Panc1 (cell line): ENCODE measurements at regions not wholly inside any gene's neighbourhood (a gene's known extent, or its start where the extent isn't known, plus 50 kb on each side); places are given as distances from the start of the nearest gene placed in this dataset.

ENCODE experiments used
- ATAC-seq: fragments of 200-7000 bp; cut with Tn5 transposase; 2 replicates; pipeline ENCODE4 v1.9.1; 2020; ENCODE audit warnings: mild to moderate bottlenecking, moderate library complexity
- BruUV-seq: library from RNA; stranded (reverse); fragments of 400-500 nt; replicated peaks from 2 replicates; lab custom pipeline; 2021; lab: Mats Ljungman, UMichigan
- CTCF ChIA-PET: fragments of 300-600 bp; sonication (Branson Sonifier 250); formaldehyde crosslinking; loops from one replicate; lab custom pipeline; 2022; ENCODE audit warnings: antibody characterized with exemption; lab: Charles Lee
- POLR2A ChIA-PET: fragments of 300-600 bp; sonication (Branson Sonifier 250); formaldehyde crosslinking; loops from one replicate; lab custom pipeline; 2022; ENCODE audit warnings: antibody characterized with exemption; lab: Charles Lee
- DNase-seq: peaks from one replicate; pipeline ENCODE4 v3.0.0-alpha.2; 2010; ENCODE audit warnings: low read depth, low spot score
- H3K27ac ChIP-seq: 2 replicates; pipeline ENCODE4 v1.5.1; 2011; ENCODE audit warnings: mild to moderate bottlenecking, low read length, inconsistent platforms
- H3K27me3 ChIP-seq: fragments of 200-500 bp; sonication (Bioruptor generic); 2 replicates; pipeline ENCODE4 v1.6.0; 2014; ENCODE audit warnings: low read length, inconsistent platforms; ENCODE audit not compliant: control insufficient read depth, insufficient read depth
- H3K36me3 ChIP-seq: fragments of 200-500 bp; sonication (Bioruptor generic); 2 replicates; pipeline ENCODE4 v1.5.1; 2014; ENCODE audit warnings: inconsistent platforms, mild to moderate bottlenecking, low read length, moderate library complexity; ENCODE audit not compliant: control insufficient read depth, insufficient read depth
- H3K4me1 ChIP-seq: 2 replicates; pipeline ENCODE4 v1.5.1; 2011; ENCODE audit warnings: inconsistent platforms, mild to moderate bottlenecking, low read length, moderate library complexity; ENCODE audit not compliant: control insufficient read depth, insufficient read depth
- H3K4me3 ChIP-seq, 2 experiments: 2 replicates each; pipeline ENCODE4 v1.5.1; 2011 to 2012; ENCODE audit warnings: low read depth in 2 of 2, low read length in 2 of 2, mild to moderate bottlenecking in 2 of 2, inconsistent platforms in 1 of 2, moderate library complexity in 1 of 2
- H3K9me3 ChIP-seq: fragments of 200-500 bp; sonication (Bioruptor generic); 2 replicates; pipeline ENCODE4 v1.5.1; 2014; ENCODE audit warnings: low read depth, mild to moderate bottlenecking, inconsistent platforms, low read length, moderate library complexity; ENCODE audit not compliant: control insufficient read depth, insufficient read depth
- CTCF ChIP-seq: fragments of 450-650 bp; IDR thresholded peaks from 2 replicates; pipeline ENCODE4 v1.5.1; 2017; ENCODE audit warnings: mild to moderate bottlenecking
- POLR2AphosphoS5 ChIP-seq: IDR thresholded peaks from 2 replicates; pipeline ENCODE4 v1.6.1; 2012; ENCODE audit warnings: mild to moderate bottlenecking, low read depth, low read length, moderate library complexity
- REST ChIP-seq, 2 experiments: IDR thresholded peaks; 2 replicates each; pipeline ENCODE4 v1.6.1; 2011 to 2012; ENCODE audit warnings: low read depth in 2 of 2, control low read depth in 1 of 2, low read length in 1 of 2, mild to moderate bottlenecking in 1 of 2, moderate library complexity in 1 of 2; ENCODE audit not compliant: insufficient read depth in 1 of 2
- SIN3A ChIP-seq: IDR thresholded peaks from 2 replicates; pipeline ENCODE4 v1.6.1; 2012; ENCODE audit warnings: low read depth, mild to moderate bottlenecking, low read length, moderate library complexity, borderline replicate concordance; ENCODE audit not compliant: insufficient read depth
- TCF7L2 ChIP-seq: IDR thresholded peaks from 2 replicates; pipeline ENCODE4 v1.6.1; 2011; ENCODE audit warnings: mild to moderate bottlenecking, low read depth, low read length, inconsistent platforms
- in situ Hi-C: cut with HindIII; loops from 2 replicates; pipeline ENCODE4 v1.10.0; 2016; ENCODE audit warnings: low sequenced_read_pairs, low pct_unique_long_range_greater_than_20kb
- intact Hi-C: fragments of 100-400 bp; cut with micrococcal nuclease; formaldehyde crosslinking; loops from one replicate; pipeline ENCODE4 v1.10.0; 2022; ENCODE audit not compliant: unreplicated experiment

- POLR2A ChIA-PET: no interaction called here
- in situ Hi-C loops: no loop called here
- BruUV-seq: no TSS peak
- H3K27me3 ChIP-seq: no peaks in the 10 kb centered on the region
- ATAC-seq (no peak), DNase-seq (no peak)
- intact Hi-C loops: no loop called here
- TF ChIP-seq CTCF (no peak), REST (IDR thresholded peaks at IDR 0.05; ENCODE audit: insufficient read depth in 1 of 2, low read depth in 2 of 2, low read length in 1 of 2) (no peak), TCF7L2 (no peak), SIN3A (no peak), POLR2AphosphoS5 (no peak)
- no peaks in the 10 kb centered on the region for H3K4me1 ChIP-seq
- H3K36me3 ChIP-seq: no peaks in the 10 kb centered on the region
- H3K27ac ChIP-seq: no peak overlapping the region
- CTCF ChIA-PET: no interaction called here
- no peak overlapping the region for H3K4me3 ChIP-seq
- no peaks in the 10 kb centered on the region for H3K9me3 ChIP-seq
Observed at GRCh38 chr11:23976841-23977271, 520.0 kb upstream of the LUZP2 start.

GRCh38 chr11:23988381-23989006 is 508.4 kb upstream of the LUZP2 start:
- BruUV-seq: no TSS peak
- no peak overlapping the region for H3K27ac ChIP-seq
- DNase-seq (no peak), ATAC-seq (no peak)
- H3K4me3 ChIP-seq: no peak overlapping the region
- TF ChIP-seq CTCF: no peak
- no peak for TF ChIP-seq POLR2AphosphoS5
- no peak for TF ChIP-seq SIN3A
- no peak for TF ChIP-seq TCF7L2
- no peak for TF ChIP-seq REST (IDR thresholded peaks at IDR 0.05; ENCODE audit: insufficient read depth in 1 of 2, low read depth in 2 of 2, low read length in 1 of 2)
- H3K4me1 ChIP-seq: no peaks in the 10 kb centered on the region
- intact Hi-C loops: no loop called here
- no peaks in the 10 kb centered on the region for H3K36me3 ChIP-seq
- in situ Hi-C loops: no loop called here
- ChIA-PET CTCF (no interaction called here), POLR2A (no interaction called here)
- no peaks in the 10 kb centered on the region for H3K9me3 ChIP-seq
- H3K27me3 ChIP-seq: no peaks in the 10 kb centered on the region
